GM23338 (cell line): ENCODE measurements at regions not wholly inside any gene's neighbourhood (a gene's known extent, or its start where the extent isn't known, plus 50 kb on each side); places are given as distances from the start of the nearest gene placed in this dataset.

Experiments used
- CREB1 ChIP-seq: fragments of 250-450 bp; sonication (Bioruptor Pico); IDR thresholded peaks from 2 replicates; pipeline ENCODE4 v1.5.0; 2020; ENCODE audit warnings: low read depth, mild to moderate bottlenecking, moderate library complexity
- CTCF ChIP-seq, 2 experiments: fragments of 200-600 bp in 1 of 2; sonication (generic) in 1 of 2; conservative IDR thresholded peaks; 2 replicates each; pipeline versions ENCODE4 v1.5.1 to v1.6.1; 2016 to 2017; ENCODE audit warnings: antibody characterized with exemption in 2 of 2, low read depth in 2 of 2, mild to moderate bottlenecking in 2 of 2, moderate library complexity in 1 of 2
- EZH2 ChIP-seq: fragments of 200-600 bp; sonication (generic); IDR thresholded peaks from one replicate; pipeline ENCODE4 v1.8.0; 2017; ENCODE audit warnings: antibody characterized with exemption, mild to moderate bottlenecking, low read depth; ENCODE audit not compliant: unreplicated experiment
- EZH2phosphoT487 ChIP-seq: fragments of 200-600 bp; sonication (generic); IDR thresholded peaks from one replicate; pipeline ENCODE4 v1.8.1; 2018; ENCODE audit warnings: antibody characterized with exemption; ENCODE audit not compliant: unreplicated experiment
- JUNB ChIP-seq: IDR thresholded peaks from one replicate; pipeline ENCODE4 v1.6.1; 2016; ENCODE audit warnings: antibody characterized with exemption; ENCODE audit not compliant: unreplicated experiment
- POLR2AphosphoS5 ChIP-seq: IDR thresholded peaks from 2 replicates; pipeline ENCODE4 v1.6.1; 2016; ENCODE audit warnings: antibody characterized with exemption, low read depth
- STAT1 ChIP-seq: IDR thresholded peaks from one replicate; pipeline ENCODE4 v1.6.1; 2016; ENCODE audit warnings: antibody characterized with exemption; ENCODE audit not compliant: unreplicated experiment
- ZNF114 ChIP-seq: fragments of 250-450 bp; sonication (Bioruptor Pico); IDR thresholded peaks from 2 replicates; pipeline ENCODE4 v1.5.0; 2020; ENCODE audit warnings: mild to moderate bottlenecking, moderate library complexity
- ZNF331 ChIP-seq: fragments of 250-450 bp; sonication (Bioruptor Pico); IDR thresholded peaks from 2 replicates; pipeline ENCODE4 v1.5.0; 2020; ENCODE audit warnings: low read depth, mild to moderate bottlenecking, moderate library complexity
- ZNF462 ChIP-seq: fragments of 250-450 bp; sonication (Bioruptor Pico); IDR thresholded peaks from 2 replicates; pipeline ENCODE4 v1.5.0; 2020; ENCODE audit warnings: mild to moderate bottlenecking, moderate library complexity
- TF ChIP-seq, protein P1 (sequence below): IDR thresholded peaks from one replicate; pipeline ENCODE4 v1.6.1; 2018; ENCODE audit warnings: antibody characterized with exemption; ENCODE audit not compliant: unreplicated experiment
- TF ChIP-seq, protein P2 (sequence below): IDR thresholded peaks from 2 replicates; pipeline ENCODE4 v1.6.1; 2016; ENCODE audit warnings: antibody characterized with exemption

- TF ChIP-seq STAT1: no peak
- no peak for TF ChIP-seq CTCF (conservative IDR thresholded peaks at IDR 0.05; ENCODE audit: low read depth in 2 of 2)
- no peak for TF ChIP-seq POLR2AphosphoS5
- TF ChIP-seq EZH2: no peak
- TF ChIP-seq, protein P1, sequence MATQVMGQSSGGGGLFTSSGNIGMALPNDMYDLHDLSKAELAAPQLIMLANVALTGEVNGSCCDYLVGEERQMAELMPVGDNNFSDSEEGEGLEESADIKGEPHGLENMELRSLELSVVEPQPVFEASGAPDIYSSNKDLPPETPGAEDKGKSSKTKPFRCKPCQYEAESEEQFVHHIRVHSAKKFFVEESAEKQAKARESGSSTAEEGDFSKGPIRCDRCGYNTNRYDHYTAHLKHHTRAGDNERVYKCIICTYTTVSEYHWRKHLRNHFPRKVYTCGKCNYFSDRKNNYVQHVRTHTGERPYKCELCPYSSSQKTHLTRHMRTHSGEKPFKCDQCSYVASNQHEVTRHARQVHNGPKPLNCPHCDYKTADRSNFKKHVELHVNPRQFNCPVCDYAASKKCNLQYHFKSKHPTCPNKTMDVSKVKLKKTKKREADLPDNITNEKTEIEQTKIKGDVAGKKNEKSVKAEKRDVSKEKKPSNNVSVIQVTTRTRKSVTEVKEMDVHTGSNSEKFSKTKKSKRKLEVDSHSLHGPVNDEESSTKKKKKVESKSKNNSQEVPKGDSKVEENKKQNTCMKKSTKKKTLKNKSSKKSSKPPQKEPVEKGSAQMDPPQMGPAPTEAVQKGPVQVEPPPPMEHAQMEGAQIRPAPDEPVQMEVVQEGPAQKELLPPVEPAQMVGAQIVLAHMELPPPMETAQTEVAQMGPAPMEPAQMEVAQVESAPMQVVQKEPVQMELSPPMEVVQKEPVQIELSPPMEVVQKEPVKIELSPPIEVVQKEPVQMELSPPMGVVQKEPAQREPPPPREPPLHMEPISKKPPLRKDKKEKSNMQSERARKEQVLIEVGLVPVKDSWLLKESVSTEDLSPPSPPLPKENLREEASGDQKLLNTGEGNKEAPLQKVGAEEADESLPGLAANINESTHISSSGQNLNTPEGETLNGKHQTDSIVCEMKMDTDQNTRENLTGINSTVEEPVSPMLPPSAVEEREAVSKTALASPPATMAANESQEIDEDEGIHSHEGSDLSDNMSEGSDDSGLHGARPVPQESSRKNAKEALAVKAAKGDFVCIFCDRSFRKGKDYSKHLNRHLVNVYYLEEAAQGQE: no peak
- TF ChIP-seq CREB1 (CRISPR knock-in tag): no peak
- TF ChIP-seq EZH2phosphoT487: no peak
- TF ChIP-seq JUNB: no peak
- TF ChIP-seq, protein P2, sequence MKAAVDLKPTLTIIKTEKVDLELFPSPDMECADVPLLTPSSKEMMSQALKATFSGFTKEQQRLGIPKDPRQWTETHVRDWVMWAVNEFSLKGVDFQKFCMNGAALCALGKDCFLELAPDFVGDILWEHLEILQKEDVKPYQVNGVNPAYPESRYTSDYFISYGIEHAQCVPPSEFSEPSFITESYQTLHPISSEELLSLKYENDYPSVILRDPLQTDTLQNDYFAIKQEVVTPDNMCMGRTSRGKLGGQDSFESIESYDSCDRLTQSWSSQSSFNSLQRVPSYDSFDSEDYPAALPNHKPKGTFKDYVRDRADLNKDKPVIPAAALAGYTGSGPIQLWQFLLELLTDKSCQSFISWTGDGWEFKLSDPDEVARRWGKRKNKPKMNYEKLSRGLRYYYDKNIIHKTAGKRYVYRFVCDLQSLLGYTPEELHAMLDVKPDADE: no peak
- TF ChIP-seq ZNF462 (CRISPR knock-in tag): no peak
- no peak for TF ChIP-seq ZNF331 (CRISPR knock-in tag)
- TF ChIP-seq ZNF114 (CRISPR knock-in tag): no peak
Observed at GRCh38 chr6:122246906-122247658, 152.4 kb upstream of the HSF2 start.
